ENCODE measurements at regions not wholly inside any gene's neighbourhood (a gene's known extent, or its start where the extent isn't known, plus 50 kb on each side); places are given as distances from the start of the nearest gene placed in this dataset.
"Not testable (repeated sequence)": the region's sequence is repeated elsewhere in the genome, so short reads cannot be mapped to it uniquely, and the experiment has no call there.

DNA sequence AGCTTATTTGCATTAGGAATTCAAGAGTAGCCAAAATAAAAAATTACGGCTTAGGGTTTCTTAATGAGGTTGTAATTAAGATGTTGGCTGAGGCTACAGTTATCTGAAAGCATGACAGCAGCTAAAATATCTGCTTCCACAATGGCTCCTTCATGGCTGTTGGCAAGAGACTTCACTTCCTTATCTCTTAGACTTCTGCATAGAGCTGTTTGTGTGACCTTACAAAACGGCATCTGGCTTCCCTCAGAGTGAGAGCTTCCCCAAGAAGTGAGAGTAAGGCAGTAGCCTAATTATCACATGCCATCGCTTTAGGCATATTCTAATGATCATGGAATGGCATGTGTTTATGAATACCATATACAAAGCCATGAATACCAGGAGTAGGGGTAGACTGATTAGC lies 57.6 kb downstream of the CCDC59 start:
- DNase-seq, result no peak

- no peak for DNase-seq
Observed at GRCh38 chr12:82299319-82300025, 58.7 kb downstream of the CCDC59 start.

DNA sequence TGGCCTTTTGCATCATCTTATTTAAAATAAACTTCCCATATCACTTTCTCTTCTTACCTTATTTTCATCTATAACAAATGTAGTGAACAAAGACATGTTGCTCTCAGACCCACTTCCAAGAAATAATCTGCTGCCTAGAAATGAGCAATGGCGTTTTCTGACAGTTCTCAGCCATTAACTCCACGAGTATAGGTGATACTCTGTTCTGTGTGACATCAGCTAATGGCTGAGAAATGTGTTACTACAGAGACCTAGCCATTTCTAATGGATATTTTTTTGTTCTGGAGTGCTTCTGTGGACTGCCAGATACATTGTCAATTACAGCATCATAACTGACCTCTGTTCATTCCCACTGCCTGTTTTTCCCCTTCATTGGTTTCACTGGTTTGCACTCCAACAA lies 67.8 kb downstream of the CCDC59 start:
- DNase-seq, result no peak

DNA sequence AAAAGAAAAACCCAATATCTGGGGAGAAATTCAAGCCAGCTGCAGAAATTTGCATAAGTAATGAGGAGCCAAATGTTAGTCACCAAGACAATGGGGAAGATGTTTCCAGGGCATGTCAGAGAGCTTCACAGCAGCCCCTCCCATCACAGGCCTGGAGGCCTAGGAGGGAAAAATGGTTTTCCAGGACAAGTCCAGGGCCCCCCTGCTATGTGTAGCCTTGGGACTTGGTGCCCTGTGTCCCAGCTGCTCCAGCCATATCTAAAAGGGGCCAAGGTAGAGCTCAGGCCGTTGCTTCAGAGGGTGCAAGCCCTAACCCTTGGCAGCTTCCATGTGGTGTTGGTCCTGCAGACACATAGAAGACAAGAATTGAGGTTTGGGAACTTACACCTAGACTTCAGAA lies 76.9 kb downstream of the CCDC59 start:
- not testable (repeated sequence) for DNase-seq

DNA sequence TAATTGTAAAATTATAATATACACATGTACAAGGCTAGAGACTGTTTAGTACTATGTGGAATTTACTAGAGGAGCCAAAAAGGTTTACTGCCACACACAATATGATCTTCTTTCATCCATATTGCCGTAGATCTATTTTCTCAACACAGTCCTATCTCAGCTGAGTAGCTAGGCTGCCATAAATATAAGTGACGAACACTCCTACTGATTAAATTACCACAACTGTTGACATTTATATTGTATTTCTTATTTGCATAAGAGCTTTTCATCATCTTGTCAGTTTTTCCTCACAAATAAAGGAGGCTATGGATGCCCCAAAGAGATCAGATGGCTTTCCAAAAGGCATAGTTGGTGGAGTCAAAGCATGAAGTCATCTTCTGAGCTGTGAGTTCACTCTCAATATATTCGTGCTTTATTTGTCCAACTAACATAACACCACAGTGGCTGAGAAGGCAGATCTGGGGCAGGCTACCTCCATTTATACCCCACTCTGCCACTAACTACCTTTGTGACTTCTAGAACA lies 78.6 kb downstream of the CCDC59 start:
- no peak for DNase-seq

- DNase-seq, result no peak
Observed at GRCh38 chr12:82277582-82277981, 80.6 kb downstream of the CCDC59 start.

GRCh38 chr12:82242729-82243128 lies 115.5 kb downstream of the CCDC59 start:
- no peak for DNase-seq

- DNase-seq, result no peak
Observed at GRCh38 chr12:82225871-82226270, 132.3 kb downstream of the CCDC59 start.

GRCh38 chr12:82223426-82223825 lies 134.8 kb downstream of the CCDC59 start:
- DNase-seq, result no peak

DNA sequence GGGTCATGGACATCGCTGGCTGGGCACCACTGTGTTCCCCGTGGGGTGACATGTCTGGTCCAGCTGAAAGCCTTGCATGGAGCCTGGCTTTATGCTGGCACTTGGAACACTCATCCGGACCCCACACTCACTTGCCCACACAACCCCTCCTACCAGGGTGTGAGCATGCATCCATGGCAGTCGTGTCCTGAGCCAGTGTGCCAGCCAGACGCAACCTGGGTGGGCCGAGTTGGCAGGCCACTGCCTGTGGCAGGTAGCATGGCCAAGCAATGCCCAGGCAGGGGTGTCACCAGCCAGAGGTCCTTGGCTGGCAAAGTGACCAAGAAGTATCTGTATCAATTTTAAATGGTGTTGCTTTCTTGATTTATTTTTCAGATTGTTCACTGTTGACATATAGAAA lies 141.7 kb downstream of the CCDC59 start:
- DNase-seq, result no peak

DNA sequence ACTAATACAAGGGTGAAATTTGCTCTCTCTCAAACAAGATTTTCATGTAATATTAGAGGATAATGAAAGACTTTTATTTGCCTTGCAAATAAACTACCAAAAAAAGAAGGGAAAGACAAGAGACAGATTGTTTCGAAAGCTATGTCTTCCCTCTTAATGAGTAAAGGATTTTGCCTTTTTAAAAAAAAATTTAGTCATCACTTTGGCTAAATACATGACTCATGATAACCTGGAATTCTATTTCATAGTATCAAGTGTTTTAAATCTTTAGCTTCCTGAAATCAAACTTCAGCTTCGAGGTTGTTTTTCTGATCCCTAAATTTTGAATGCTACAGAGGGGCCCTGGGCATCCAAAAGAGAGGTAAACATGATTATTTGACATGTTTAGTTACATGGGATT lies 144.4 kb downstream of the CCDC59 start:
- no peak for DNase-seq

GRCh38 chr12:82210882-82211281 lies 147.3 kb downstream of the CCDC59 start:
- DNase-seq, result no peak

GRCh38 chr12:82209533-82209932 lies 148.7 kb downstream of the CCDC59 start:
- DNase-seq, result no peak

DNA sequence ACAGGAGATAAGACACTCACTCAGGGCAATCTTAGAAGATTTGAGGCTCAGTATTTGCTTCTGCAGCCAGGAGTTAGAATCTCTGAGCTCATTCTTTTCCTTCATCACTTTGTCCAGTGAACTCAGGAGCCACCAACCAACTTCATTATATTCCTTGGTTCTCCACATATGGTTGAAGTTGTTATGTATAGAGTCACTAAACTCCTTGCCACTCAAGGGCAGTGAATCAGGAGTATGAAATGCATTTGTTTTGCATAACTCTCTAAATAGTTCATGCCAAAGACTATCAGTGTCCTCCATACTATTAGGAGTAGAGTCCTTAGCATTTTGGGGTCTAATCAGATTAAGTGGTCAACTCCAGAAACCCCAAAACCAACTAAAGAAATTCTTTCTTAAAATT lies 150.6 kb downstream of the CCDC59 start:
- no peak for DNase-seq

DNA sequence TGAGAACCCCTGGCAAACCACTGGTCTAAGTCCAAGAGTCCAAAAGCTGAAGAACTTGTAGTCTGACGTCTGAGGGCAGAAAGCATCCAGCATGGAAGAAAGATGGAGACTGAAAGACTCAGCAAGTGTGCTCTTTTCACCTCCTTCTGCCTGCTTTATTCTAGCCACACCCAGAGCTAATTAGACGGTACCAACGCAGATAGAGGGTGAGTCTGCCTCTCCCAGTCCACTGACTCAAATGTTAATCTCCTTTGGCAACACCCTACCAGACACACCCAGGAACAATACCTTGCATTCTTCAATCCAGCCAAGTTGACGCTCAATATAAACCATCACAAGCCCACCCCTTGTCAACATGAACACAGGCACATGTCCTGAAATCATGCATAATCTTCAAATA lies 155.1 kb downstream of the CCDC59 start:
- DNase-seq, result no peak

- DNase-seq, result no peak
Observed at GRCh38 chr12:82187595-82187994, 170.6 kb downstream of the CCDC59 start.

DNA sequence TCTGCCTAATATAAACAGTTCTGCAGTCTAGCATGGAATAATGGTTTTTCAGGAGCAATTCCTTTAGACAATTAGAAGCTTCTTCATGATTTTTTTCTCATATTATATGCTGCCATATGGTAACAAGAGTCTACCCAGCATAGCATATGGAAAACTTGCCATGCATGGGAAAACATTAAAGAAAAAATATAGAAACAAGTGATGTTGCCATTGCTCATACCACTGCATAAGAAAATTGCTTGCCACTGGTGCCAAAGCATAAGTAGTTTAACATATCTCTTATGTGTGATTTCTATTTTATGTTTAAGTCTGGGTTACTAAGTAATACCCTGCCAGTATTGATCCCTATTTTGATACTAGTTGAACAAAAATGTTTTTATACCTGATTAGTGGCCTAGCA lies 171.2 kb downstream of the CCDC59 start:
- DNase-seq, result no peak

DNA sequence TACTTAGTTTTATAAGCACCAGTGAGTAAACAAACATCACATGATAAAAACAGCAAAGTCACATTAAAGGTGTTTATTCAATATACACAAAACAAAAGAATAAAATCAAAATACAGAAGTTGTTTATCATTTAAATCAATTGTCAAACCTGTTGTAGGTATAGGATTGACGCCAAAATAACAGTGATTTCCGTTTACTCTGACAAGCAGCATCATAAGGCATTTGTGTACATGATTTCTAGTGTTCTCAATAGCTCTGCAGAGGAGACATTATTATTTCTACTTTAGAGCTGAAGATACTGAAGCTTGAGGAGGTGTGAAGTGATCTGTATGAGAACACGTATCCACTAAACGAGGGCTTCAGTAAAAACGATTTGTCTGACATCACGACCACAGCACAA lies 171.9 kb downstream of the CCDC59 start:
- no peak for DNase-seq

GRCh38 chr12:82184844-82185243 lies 173.3 kb downstream of the CCDC59 start:
- DNase-seq, result no peak

DNA sequence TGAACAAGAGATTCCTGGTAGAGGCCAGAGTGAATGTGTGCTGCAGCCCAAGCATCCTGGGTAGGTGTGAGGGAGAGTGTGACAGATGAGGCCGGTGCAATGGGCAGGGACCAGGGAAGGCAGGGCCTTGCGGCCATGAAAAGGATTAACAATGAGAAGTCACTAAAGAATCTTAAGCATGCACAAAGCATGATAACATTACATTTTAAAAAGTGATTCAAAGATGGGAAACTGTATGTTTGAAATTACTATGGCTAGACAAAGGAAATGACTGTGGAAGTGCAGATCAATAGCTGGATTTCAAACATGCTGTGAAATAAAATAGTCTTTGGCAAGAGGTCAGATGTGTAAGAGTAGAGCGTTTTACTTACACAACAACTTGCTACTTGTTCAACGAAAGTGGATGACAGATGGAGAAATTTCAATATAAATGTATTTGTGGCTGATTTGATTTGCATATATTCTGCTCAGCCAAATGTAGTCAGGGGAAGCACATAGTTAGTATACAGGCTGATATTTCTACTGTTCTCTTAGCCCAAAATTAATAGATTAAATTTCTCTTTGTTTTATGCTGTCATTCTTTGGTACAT lies 175.5 kb downstream of the CCDC59 start:
- no peak for DNase-seq

- no peak for DNase-seq
Observed at GRCh38 chr12:82176761-82177490, 181.3 kb downstream of the CCDC59 start.

- DNase-seq, result no peak
Observed at GRCh38 chr12:82176026-82176425, 182.2 kb downstream of the CCDC59 start.

DNA sequence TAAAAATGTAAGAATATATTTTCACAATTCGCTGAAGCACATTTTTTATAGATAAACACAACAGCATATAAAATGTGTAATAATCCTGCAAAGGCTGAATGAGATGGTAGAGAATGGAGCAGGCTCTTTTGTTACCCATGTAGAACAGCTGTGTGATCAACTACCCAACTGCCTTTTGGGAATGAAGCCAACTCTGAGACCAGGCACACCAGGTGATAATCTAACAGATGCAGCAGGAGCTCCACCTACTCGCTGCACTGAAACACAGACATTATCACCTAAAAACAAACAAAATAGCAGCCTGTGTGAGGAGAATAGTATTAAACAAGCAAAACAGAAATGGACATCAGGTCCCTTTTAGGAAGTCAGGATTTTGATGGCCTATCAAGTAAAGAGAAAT lies 183.3 kb downstream of the CCDC59 start:
- DNase-seq, result no peak

DNA sequence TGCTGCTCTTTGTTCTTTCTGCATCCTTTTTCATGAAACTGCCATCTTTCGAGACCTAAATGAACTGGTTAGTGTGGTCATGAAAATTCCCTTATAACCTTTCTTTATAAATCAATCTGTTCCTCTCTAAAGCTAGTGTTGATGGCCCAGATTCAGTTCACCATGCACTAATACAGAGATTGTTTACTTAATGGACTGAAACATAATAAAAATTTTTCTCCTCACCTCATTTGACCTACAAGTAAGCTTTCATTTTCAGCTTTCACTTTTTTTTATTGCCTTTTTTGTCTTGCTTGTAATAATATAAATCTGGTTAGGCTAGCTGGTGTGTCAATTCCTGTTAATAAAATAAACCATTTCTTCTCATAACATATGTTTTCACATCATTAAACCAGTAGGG lies 183.8 kb downstream of the CCDC59 start:
- DNase-seq, result no peak

All from inflammatory macrophage treated with lipopolysaccharide for 1 hour (primary cell).